ENCODE measurements at regions not wholly inside any gene's neighbourhood (a gene's known extent, or its start where the extent isn't known, plus 50 kb on each side); places are given as distances from the start of the nearest gene placed in this dataset.
"Not testable (repeated sequence)": the region's sequence is repeated elsewhere in the genome, so short reads cannot be mapped to it uniquely, and the experiment has no call there.

DNA sequence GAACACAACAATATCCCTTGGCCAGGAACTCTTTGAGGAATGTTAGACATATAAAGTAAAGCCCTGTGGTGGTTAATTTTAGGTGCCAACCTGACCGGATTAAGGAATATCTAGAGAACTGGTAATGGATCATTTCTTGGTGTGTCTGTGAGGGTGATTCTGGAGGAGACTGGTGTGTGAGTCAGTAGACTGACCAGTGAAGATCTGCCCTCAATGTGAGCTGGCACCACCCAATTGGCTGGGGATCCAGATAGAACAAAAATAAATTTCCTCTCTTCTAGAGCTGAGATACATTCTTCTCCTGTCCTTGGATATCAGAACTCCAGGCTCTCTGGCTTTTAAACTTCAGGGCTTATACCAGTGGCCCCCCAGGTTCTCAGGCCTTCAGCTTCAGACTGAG, 56.2 kb upstream of the TNPO1 start:
- no peak for DNase-seq (ENCODE audit: low read depth in 3 of 3)

DNA sequence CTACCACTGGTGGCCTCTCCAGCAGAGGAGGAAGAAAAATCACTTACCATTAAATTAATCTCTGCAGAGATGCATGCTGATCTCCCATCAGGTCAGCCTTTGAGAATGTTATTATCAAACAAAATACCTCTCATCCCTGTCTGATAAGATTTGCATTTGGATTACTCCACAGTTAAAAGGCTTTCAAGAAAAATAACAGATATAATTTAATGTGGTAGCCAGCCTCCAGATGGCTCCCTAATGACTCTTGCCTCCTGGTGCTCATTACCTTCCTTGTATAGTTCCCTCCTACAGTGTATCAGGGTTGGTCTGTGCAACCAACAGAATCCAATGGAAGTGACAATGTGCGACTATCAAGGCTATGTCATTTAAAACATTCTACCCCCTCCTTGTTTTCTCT, 63.6 kb upstream of the TNPO1 start:
- no peak for DNase-seq (ENCODE audit: low read depth in 3 of 3)

DNA sequence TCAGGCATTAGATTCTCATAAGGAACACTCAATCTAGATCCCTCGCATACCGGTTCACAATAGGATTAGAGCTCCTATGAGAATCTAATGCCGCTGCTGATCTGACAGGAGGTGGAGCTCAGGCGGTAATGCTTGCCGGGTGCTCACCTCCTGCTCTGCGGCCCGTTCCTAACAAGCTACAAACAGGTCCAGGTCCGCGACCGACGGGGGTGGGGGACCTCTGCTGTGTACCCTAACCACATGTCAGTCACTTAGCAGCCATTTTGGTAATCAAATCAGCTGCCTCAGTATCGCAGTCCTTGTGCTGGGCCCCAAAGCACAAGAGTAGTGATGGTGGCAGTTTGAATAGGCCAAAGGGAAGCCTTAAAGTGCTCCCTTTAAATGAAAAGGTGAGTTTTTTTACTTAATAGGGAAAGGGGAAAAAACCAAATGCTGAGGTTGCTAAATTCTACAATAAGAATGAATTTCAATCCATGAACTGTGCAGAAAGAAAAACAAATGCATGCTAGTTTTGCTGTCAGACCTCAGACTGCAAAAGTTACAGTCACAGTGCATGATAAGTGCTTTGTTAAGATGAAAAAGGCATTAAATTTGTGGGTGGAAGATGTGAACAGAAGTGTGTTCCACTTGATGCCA, 67.0 kb upstream of the TNPO1 start:
- DNase-seq (ENCODE audit: low read depth in 3 of 3), result no peak

DNA sequence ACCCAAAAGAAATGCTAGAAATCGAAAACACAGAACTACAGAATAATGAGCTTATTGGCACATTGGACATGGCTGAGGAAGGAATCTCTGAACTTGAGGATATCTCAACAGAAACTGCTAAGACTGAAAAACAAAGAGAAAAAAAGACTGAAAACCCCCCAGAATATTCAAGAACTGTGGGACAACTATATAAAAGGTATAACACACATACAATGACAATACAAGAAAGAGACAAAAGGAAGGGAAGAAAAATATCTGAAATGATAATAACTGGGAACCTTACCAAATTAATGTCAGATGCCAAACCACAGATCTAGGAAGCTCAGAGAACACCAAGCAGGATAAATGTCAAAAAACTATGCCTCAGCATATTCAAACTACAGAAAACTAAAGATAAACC, 68.6 kb upstream of the TNPO1 start:
- DNase-seq (ENCODE audit: low read depth in 3 of 3), result no peak

DNA sequence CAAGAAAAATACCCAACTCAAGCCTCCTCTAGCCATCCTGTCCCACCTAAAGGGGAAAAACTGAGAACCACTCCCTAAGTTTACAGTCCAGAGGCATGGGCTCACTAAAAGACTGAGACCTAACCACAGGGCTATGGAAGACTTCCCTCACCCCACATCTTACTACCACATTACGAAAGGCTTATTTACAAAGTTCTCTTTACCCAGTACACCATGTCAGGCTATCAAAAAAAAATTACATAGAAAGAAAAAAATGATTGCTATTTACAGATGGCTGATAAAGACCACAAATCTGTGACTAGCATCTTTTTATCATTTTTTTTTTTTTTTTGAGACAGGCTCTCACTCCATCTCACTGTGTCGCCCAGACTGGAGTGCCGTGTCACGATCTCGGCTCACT, 69.7 kb upstream of the TNPO1 start:
- no peak for DNase-seq (ENCODE audit: low read depth in 3 of 3)

DNA sequence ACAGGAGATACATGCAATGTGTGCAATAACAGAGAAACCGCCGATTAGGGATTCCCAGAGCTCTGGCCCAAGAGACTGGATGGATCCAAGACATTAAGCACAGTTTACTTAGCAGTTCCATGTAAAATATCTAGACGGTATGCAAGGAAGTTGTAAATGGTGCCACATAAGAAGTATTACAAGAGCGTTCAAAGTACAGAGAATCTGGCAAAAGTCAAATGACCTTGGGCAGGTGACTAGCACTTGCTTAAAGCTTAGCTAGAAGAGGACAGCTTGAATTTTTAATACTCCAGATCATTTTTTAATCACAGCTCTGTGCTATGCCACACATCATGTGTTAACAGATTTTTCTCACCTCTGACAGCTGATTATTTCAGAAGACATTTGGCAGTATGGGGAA, 72.3 kb upstream of the TNPO1 start:
- DNase-seq (ENCODE audit: low read depth in 3 of 3), result no peak

DNA sequence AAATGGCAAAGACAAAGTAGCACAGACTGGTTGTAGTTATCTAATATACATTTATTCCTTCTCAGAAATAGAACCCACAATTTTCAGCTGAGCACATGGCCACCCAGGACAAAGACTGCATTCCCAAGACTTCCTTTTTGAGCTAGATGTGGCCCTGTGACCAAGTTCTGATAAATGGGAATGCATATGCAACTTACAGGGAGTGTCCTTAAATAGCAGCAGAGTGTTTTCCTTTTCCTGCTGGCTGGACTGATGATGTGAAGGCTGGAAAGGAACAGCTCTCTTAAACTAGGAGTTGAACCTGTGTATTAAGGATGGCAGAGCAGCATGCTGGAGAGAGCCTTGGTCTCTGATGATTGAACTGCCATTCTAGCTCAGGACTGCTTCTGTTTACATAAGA, 74.7 kb upstream of the TNPO1 start:
- no peak for DNase-seq (ENCODE audit: low read depth in 3 of 3)

DNA sequence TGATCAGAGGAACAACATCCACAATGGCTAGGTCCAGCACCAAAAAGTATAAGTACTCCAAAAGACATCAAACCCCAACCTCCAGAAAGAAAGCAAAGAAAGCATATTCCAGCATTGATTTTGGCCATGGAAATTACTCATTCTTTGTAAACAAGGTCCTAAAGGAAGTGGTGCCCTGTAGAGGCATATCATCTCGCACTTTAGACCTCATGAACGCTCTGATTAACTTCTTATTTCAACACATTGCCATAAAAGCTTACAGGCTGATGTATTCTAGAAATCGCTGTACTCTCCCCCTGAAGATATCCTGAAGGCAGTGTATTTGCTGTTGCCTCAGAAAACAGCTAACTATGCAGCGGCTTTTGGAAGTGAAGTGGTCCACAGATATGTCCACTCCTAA, 82.7 kb upstream of the TNPO1 start:
- no peak for DNase-seq (ENCODE audit: low read depth in 3 of 3)

DNA sequence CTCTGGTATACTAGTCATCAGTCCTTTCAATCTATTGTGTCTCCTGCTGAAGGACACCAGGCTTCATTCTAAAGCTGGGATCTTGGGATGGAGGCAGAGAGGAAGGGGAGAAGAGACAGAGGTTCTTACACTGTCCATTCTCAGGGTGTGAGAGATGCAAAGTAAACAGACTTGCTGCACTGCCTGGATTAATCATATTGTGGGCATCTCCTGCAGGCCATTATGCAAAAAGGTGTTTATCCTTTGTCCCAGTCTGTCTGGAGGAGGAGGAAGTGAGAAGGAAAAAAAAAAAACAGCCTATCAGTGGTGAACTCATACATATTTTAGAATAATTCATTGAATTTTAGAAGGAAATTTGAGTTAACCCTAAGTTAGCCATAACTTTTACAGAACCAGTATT, 92.9 kb upstream of the TNPO1 start:
- no peak for DNase-seq (ENCODE audit: low read depth in 3 of 3)

DNA sequence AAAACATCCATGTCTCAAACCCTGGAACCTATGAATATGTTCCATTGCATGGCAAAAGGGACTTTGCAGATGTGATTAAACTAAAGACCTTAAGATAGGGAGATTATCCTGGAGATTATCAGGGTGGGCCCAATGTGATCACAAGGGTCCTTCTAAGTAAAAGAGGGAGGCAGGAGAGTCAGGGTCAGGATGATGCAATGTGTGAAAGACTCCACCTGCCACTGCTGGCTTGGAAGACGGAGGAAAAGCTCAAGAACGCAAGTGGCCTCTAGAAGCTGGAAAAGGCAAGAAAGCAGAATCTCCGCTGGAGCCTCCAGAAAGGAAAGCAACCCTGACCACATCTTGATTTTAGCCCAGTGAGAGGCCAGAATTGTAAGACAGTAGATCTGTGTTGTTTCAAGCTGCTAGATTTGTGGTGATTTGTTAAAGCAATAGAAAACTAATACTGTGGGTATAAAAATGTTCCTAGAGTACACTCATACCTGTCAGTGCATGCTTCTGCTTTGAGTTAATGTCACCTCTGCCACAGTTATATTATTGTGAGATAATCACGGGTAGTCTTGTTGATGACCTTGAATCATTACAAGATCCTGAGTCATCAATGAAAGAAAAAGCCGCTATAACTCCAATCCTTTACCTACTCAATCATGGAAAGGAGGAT, 93.5 kb upstream of the TNPO1 start:
- no peak for DNase-seq (ENCODE audit: low read depth in 3 of 3)

DNA sequence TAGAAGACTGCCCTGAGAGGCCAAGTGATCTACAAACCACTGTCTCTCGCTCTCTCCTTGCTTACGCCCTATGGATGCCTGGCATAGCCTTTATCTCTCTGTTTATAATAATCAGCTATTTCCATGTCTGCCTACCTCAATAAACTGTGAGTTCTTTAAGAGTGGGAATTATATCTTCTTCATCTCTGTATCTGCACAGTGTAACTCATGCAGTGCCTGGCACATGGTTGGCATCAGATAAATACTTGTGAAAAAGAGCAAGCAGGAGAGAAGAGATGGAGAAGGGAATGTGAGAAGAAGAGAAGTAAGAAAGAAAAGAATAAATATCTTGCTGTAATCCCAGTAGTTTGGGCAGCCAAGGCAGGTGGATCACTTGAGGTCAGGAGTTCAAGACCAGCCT, 94.6 kb upstream of the TNPO1 start:
- DNase-seq (ENCODE audit: low read depth in 3 of 3), result no peak

DNA sequence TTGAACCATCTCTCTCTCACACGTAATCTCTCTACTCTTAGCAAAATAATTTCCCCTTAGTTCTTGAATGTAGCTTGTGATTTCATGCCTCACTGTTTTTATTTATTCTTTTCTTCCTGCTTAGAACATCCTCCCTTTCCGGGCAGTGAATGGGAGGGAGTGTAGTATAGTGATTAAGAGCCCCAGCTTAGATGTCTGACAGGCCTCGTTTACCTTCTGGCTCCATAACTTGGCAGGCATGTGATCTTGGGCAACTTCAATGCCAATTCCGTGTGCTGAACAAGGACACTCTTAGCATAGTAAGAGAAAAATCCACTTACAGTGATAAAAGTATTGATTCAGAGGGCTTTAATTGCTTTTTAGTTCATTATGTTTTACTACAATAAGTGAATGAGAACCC, 96.3 kb upstream of the TNPO1 start:
- DNase-seq (ENCODE audit: low read depth in 3 of 3), result no peak

DNA sequence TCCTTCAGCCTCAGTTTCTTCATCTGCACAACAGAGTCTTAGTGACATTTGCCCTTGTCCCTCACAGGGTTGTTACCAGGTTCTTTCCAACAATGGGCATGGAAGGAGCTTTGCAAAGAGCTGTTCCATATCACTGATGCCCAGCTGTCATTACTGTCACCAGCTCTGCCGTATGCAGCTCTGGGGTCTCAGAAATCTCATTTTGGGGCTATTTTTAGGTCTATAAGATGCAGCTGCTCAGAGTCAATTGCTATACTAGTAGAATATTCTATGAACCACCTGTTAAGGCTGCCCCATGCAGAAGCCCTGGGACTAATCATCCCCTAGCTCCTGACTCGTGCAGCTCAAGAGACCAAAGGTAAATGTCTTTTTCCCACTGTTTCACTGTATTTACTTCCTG, 105.1 kb upstream of the TNPO1 start:
- DNase-seq (ENCODE audit: low read depth in 3 of 3), result no peak

DNA sequence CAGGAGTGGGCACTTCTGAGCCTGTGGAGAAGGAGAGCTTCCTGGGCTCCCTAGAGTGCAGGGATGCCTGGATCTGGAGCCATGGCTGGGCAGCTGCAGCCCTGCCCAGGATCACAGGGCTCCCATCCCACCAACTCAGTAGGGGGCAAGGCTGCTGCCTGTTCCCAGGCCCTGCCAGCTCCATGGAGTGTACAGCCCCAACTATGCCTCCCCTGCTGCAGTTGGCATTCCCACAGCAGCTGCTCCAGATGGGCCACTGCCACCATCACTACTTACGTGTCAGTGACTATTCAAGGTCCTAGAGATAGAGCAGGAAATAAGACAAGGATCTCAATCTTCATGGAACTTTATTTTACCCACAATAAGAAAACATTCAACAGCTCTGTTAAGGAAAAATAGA, 107.1 kb upstream of the TNPO1 start:
- DNase-seq (ENCODE audit: low read depth in 3 of 3), result no peak

DNA sequence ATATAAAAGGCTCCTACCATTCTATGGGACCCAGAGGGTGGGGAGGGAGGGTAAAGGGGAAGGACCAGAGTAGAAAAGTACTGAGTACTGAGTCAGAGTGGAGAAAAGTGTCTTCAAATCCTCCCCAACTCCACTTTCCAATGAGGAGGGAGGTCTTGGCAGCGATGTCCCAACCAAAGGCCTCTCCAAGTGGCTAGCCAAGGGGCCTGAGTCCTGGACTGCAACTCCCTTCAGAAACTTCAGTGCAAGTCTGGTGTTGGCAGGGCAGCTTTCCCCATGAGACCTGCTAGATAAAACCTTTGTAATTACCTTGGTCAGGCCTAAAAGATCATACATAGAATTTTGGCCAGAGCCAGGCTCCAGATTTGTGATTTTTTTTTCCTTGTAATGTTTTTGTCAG, 111.3 kb upstream of the TNPO1 start:
- DNase-seq (ENCODE audit: low read depth in 3 of 3), result no peak

DNA sequence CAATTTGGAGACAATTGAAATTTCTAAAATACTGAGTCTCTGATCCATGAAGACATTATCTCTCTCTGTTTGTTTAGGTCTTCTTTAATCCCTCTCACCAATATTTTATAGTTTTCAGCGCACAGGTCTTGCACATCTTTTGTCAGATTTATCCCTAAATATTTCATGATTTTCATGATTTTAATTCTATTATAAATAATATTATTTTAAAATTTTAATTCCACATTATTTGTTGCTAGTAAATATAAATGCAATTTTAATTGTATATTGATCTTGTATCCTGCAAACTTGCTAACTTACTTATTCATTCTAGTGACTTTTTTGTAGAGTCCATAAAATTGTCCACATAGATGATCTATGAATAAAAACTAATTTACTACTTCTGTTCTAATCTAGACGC, 112.6 kb upstream of the TNPO1 start:
- DNase-seq (ENCODE audit: low read depth in 3 of 3), result no peak

DNA sequence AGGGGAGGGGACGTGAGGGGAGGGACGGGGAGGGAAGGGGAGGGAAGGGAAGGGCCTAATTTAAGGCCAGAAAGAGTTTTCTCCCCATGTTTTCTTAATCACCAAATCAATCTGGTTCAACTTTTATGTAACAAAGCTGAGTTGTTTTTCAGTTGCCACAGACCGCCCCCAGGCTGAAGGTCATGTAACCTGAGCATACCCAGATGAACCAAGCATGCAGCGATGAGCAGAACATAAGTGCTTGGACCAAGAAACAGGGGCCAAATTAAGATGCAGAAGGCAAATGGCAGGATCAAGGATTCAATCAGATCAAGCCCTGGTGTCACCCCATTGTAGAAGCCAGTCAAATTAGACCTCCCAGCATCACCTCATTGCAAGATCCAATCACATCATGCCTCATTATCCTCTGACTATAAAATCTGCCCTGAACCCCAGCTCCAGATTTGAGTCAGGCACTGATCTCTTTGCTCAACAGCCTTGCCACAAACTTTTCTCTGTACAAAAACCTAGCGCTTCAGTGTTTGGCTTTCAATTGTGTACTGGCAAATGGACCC, 113.5 kb upstream of the TNPO1 start:
- no peak for DNase-seq (ENCODE audit: low read depth in 3 of 3)

DNA sequence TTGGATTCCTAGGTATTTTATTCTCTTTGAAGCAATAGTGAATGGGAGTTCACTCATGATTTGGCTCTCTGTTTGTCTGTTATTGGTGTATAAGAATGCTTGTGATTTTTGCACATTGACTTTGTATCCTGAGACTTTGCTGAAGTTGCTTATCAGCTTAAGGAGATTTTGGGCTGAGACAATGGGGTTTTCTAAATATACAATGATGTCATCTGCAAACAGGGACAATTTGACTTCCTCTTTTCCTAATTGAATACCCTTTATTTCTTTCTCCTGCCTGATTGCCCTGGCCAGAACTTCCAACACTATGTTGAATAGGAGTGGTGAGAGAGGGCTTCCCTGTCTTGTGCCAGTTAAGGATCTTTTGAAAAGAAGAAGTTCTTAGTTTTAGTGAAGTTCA, 114.4 kb upstream of the TNPO1 start:
- not testable (repeated sequence) for DNase-seq (ENCODE audit: low read depth in 3 of 3)

DNA sequence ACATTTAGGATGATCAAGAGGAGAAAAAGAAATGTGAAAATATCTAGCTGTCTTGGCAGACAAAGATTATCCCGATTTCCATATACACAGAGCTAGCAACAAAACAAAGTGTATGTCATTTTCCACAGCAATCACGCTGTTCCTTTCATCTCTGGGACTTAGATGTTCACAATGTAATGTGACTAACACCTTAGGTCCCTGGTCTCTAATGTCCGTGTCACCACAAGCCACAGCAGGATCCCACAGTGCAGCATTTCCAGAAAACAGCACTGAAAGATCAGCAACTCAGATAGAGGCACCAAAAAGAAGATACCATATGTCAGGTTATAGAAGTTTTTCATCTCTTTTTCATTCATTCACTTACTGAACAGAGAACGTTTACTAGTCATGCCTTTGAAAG, 118.0 kb upstream of the TNPO1 start:
- no peak for DNase-seq (ENCODE audit: low read depth in 3 of 3)

DNA sequence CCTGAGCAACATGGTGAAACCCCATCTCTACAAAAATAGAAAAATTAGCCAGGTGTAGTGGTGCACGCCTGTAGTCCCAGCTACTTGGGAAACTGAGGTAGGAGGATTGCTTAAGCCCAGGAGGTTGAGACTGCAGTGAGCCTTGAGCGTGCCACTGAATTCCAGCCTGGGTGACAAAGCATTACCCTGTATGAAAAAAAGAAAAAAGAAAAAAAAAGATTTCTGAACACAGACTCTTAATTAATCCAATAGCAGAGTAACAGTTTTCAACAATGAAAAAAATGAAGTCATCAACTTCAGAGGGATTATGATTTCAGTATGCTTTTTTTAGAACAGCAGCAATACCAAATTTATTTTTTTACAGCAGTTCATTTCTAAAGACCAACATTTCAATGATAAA, 118.8 kb upstream of the TNPO1 start:
- DNase-seq (ENCODE audit: low read depth in 3 of 3), result no peak

DNA sequence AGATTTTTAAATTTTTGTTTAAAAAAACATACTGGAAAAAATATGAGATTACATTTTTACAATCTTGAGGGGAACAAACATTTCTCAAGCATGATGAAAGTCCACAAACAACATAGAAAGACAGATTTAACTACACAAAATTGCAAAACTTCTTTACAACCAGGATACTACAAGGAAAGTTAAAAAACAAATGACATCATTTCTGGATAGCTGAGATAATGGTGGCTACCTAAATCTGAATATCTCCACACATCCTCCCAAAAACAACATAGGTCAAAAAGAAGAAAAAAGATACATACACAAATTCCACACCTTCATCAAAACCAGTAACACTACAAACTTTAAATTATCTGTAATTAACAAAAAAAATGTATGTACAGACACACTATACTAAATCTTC, 120.8 kb upstream of the TNPO1 start:
- no peak for DNase-seq (ENCODE audit: low read depth in 3 of 3)

DNA sequence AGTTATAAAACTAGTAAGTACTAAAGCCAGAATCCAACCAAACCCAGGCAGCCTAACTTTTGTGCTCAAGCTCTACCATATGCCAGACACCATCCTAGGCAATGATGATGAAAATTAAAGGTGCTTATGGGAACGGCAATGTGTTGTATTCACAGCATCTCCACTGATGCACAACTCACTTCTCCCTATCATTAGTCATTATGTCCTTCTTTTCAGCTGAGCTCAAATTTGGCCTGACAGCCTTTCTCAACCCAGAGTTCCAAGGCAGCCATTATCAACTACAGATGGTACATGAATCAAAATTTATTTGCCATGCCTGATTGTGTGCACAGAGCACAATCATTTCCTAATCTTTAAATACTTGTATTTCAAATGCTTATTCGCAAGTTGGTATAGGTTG, 121.6 kb upstream of the TNPO1 start:
- no peak for DNase-seq (ENCODE audit: low read depth in 3 of 3)

DNA sequence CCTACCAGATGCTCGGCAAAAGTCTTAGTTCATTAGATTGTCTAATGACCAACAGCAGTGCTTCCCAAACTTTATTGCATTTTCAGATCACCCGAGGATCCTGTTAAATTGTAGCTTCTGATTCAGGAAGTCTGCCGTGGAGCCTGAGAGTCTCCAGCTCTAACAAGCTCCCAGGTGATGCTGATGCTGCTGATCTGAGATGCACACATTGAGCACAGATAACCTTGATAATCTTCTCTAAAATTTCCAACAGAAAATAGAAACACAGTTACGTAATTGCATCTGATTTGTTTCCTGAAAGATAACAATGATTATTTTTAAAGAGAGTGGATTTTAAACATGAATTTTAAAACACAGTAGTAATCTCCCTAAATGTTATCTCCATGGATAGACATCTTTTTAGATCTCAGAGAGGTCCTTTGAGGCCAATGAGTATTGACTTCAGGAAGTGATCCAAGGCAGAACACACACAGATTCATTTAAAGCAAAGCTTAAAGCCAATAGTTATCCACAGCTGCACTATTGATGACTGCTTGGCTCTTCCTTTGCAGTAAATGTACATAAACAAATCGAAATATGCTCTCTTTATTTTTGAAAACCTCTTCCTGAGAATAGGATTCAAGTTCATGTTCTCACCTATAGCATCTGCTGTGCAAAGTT, 122.8 kb upstream of the TNPO1 start:
- no peak for DNase-seq (ENCODE audit: low read depth in 3 of 3)

Measured in stimulated activated CD4-positive, alpha-beta T cell treated with anti-CD3 and anti-CD28 coated beads, TNF-alpha, amount 100 ng/mL, for 48 hours (primary cell).